H1 (cell line): ENCODE measurements at regions not wholly inside any gene's neighbourhood (a gene's known extent, or its start where the extent isn't known, plus 50 kb on each side); places are given as distances from the start of the nearest gene placed in this dataset.

Experiments used
- CTCF ChIA-PET: fragments of 300-600 bp; sonication (Branson Sonifier 250); formaldehyde crosslinking; loops from one replicate; lab custom pipeline; 2021; ENCODE audit not compliant: partially characterized antibody; lab: Charles Lee
- POLR2A ChIA-PET: fragments of 300-600 bp; sonication (Branson Sonifier 250); formaldehyde crosslinking; loops from one replicate; lab custom pipeline; 2021; ENCODE audit warnings: inconsistent platforms; ENCODE audit not compliant: partially characterized antibody; lab: Charles Lee
- DNase-seq, 2 experiments: peaks; one replicate each; pipeline versions ENCODE4 v3.0.0 to v3.0.0-alpha.2; 2010 to 2022; ENCODE audit warnings: low spot score in 2 of 2, low read depth in 1 of 2, mixed read lengths in 1 of 2
- FAIRE-seq: peaks from 2 replicates; lab custom pipeline; 2011; peaks lifted over from hg19 to GRCh38; lab: Jason Lieb, UNC
- H2AFZ ChIP-seq: 2 replicates; pipeline ENCODE4 v1.8.1; 2012; ENCODE audit warnings: low read length, inconsistent platforms
- H2AK5ac ChIP-seq: 2 replicates; pipeline ENCODE4 v1.6.1; 2013; ENCODE audit warnings: low read depth, low read length
- H2BK120ac ChIP-seq: replicated peaks from 2 replicates; pipeline ENCODE3; 2013; ENCODE audit warnings: low read depth, low read length, inconsistent platforms
- H2BK12ac ChIP-seq: 2 replicates; pipeline ENCODE4 v1.6.1; 2013; ENCODE audit warnings: low read depth, low read length
- H2BK15ac ChIP-seq: 2 replicates; pipeline ENCODE4 v1.6.1; 2013; ENCODE audit warnings: low read length
- H2BK20ac ChIP-seq: 2 replicates; pipeline ENCODE4 v1.6.1; 2013; ENCODE audit warnings: low read length
- H2BK5ac ChIP-seq: 2 replicates; pipeline ENCODE4 v1.6.1; 2013; ENCODE audit warnings: low read depth, low read length
- H3K14ac ChIP-seq: 2 replicates; pipeline ENCODE4 v1.6.1; 2013; ENCODE audit warnings: inconsistent platforms; ENCODE audit not compliant: insufficient read length
- H3K18ac ChIP-seq: 2 replicates; pipeline ENCODE4 v1.6.1; 2013; ENCODE audit warnings: low read length; ENCODE audit errors: extremely low read depth
- H3K23ac ChIP-seq: 2 replicates; pipeline ENCODE4 v1.6.1; 2013; ENCODE audit warnings: inconsistent platforms; ENCODE audit not compliant: insufficient read length
- H3K23me2 ChIP-seq: 2 replicates; pipeline ENCODE4 v1.6.1; 2013; ENCODE audit warnings: low read depth, low read length
- H3K27ac ChIP-seq: 2 replicates; pipeline ENCODE4 v1.6.1; 2011; ENCODE audit warnings: low read depth, low read length, inconsistent platforms
- H3K27me3 ChIP-seq, 4 experiments: replicated peaks in 1 of 4; 1 replicate in 1 of 4; 2 replicates in 3 of 4; pipeline versions ENCODE4 v1.6.1 to v1.8.1; 2011 to 2013; ENCODE audit warnings: low read length in 3 of 4, mild to moderate bottlenecking in 3 of 4, inconsistent platforms in 2 of 4, mixed read lengths in 2 of 4, moderate library complexity in 1 of 4; ENCODE audit not compliant: control insufficient read depth in 3 of 4, insufficient read depth in 3 of 4; ENCODE audit errors: extremely low read depth in 1 of 4
- H3K36me3 ChIP-seq, 4 experiments: 2 replicates each; pipeline versions ENCODE4 v1.6.1 to v1.8.1; 2011 to 2013; ENCODE audit warnings: mild to moderate bottlenecking in 4 of 4, low read length in 3 of 4, moderate library complexity in 2 of 4, control low read depth in 1 of 4, inconsistent platforms in 1 of 4; ENCODE audit not compliant: insufficient read depth in 4 of 4, control insufficient read depth in 2 of 4
- H3K4ac ChIP-seq: replicated peaks from 2 replicates; pipeline ENCODE3; 2013; ENCODE audit warnings: low read length, low read depth, mixed read lengths, inconsistent platforms; ENCODE audit not compliant: insufficient read length
- H3K4me1 ChIP-seq, 4 experiments: replicated peaks in 1 of 4; 1 replicate in 1 of 4; 2 replicates in 3 of 4; pipeline versions ENCODE4 v1.6.1 to v1.8.1; 2011 to 2013; ENCODE audit warnings: low read length in 3 of 4, inconsistent platforms in 2 of 4, mixed read lengths in 1 of 4; ENCODE audit not compliant: insufficient read depth in 4 of 4, control insufficient read depth in 3 of 4
- H3K4me2 ChIP-seq, 2 experiments: 2 replicates each; pipeline versions ENCODE4 v1.6.1 to v1.8.1; 2011 to 2013; ENCODE audit warnings: low read depth in 2 of 2, low read length in 2 of 2, control low read depth in 1 of 2, inconsistent platforms in 1 of 2, mild to moderate bottlenecking in 1 of 2; ENCODE audit not compliant: insufficient read depth in 1 of 2
- H3K4me3 ChIP-seq, 4 experiments: fragments of 200-600, 300-600 bp in 1 of 4; sonication (generic), shearing (Covaris generic), sonication (Bioruptor Twin) in 1 of 4; 2 replicates each; pipeline versions ENCODE4 v1.5.1 to v1.8.1; 2011 to 2016; ENCODE audit warnings: low read length in 4 of 4, low read depth in 3 of 4, control low read depth in 2 of 4, inconsistent platforms in 2 of 4, mild to moderate bottlenecking in 2 of 4, mixed read lengths in 1 of 4, moderate library complexity in 1 of 4; ENCODE audit not compliant: insufficient read depth in 2 of 4; ENCODE audit errors: extremely low read depth in 1 of 4
- H3K56ac ChIP-seq: replicated peaks from 2 replicates; pipeline ENCODE3; 2013; ENCODE audit warnings: low read depth, mild to moderate bottlenecking, mixed read lengths, low read length, inconsistent platforms; ENCODE audit not compliant: insufficient read length
- H3K79me1 ChIP-seq: 2 replicates; pipeline ENCODE4 v1.6.1; 2013; ENCODE audit warnings: low read depth, low read length, control low read depth
- H3K79me2 ChIP-seq, 2 experiments: 2 replicates each; pipeline versions ENCODE4 v1.6.1 to v1.8.1; 2012 to 2013; ENCODE audit warnings: low read length in 2 of 2, mild to moderate bottlenecking in 2 of 2, inconsistent platforms in 1 of 2; ENCODE audit not compliant: insufficient read depth in 2 of 2, control insufficient read depth in 1 of 2
- H3K9ac ChIP-seq, 4 experiments: replicated peaks in 1 of 4; 1 replicate in 1 of 4; 2 replicates in 3 of 4; pipeline versions ENCODE4 v1.6.1 to v1.8.1; 2011 to 2013; ENCODE audit warnings: low read depth in 3 of 4, low read length in 3 of 4, control low read depth in 2 of 4, mild to moderate bottlenecking in 2 of 4, moderate library complexity in 2 of 4, inconsistent platforms in 1 of 4; ENCODE audit errors: extremely low read depth in 1 of 4
- H3K9me3 ChIP-seq, 2 experiments: 2 replicates each; pipeline versions ENCODE4 v1.6.1 to v1.8.1; 2012 to 2013; ENCODE audit warnings: mild to moderate bottlenecking in 2 of 2, moderate library complexity in 2 of 2, control low read depth in 1 of 2, inconsistent platforms in 1 of 2, low read depth in 1 of 2, low read length in 1 of 2, mixed read lengths in 1 of 2; ENCODE audit not compliant: insufficient read depth in 2 of 2
- H4K20me1 ChIP-seq, 2 experiments: replicated peaks in 1 of 2; 2 replicates each; pipeline versions ENCODE3 to v1.8.1; 2011 to 2013; ENCODE audit warnings: inconsistent platforms in 2 of 2, low read length in 2 of 2, mild to moderate bottlenecking in 1 of 2; ENCODE audit not compliant: insufficient read depth in 2 of 2, control insufficient read depth in 1 of 2
- H4K5ac ChIP-seq: 2 replicates; pipeline ENCODE4 v1.6.1; 2013; ENCODE audit warnings: low read length, low read depth, mixed read lengths, inconsistent platforms; ENCODE audit not compliant: insufficient read length
- H4K8ac ChIP-seq: 2 replicates; pipeline ENCODE4 v1.8.0; 2013; ENCODE audit warnings: mild to moderate bottlenecking, moderate library complexity, low read length, inconsistent platforms; ENCODE audit not compliant: insufficient read depth; ENCODE audit errors: extremely low read depth
- H4K91ac ChIP-seq: replicated peaks from 2 replicates; pipeline ENCODE3; 2013; ENCODE audit warnings: low read length, mixed read lengths, inconsistent platforms; ENCODE audit not compliant: insufficient read length
- BACH1 ChIP-seq: IDR thresholded peaks from 2 replicates; pipeline ENCODE4 v1.6.1; 2012; ENCODE audit warnings: low read length, improper control_type of control experiment
- EZH2 ChIP-seq: fragments of 200-600 bp; sonication (generic); IDR thresholded peaks from 2 replicates; pipeline ENCODE4 v1.7.1; 2012; ENCODE audit warnings: low read depth, mild to moderate bottlenecking, moderate library complexity, low read length, inconsistent platforms; ENCODE audit not compliant: severe bottlenecking
- GTF2F1 ChIP-seq: IDR thresholded peaks from 2 replicates; pipeline ENCODE4 v1.6.1; 2012; ENCODE audit warnings: low read depth, low read length, improper control_type of control experiment, borderline replicate concordance
- HDAC2 ChIP-seq, 2 experiments: fragments of 300-600 bp in 1 of 2; sonication (generic) in 1 of 2; IDR thresholded peaks; 2 replicates each; pipeline ENCODE4 v1.6.1; 2011 to 2012; ENCODE audit warnings: low read depth in 2 of 2, low read length in 2 of 2, mild to moderate bottlenecking in 2 of 2, moderate library complexity in 2 of 2, borderline replicate concordance in 1 of 2, inconsistent platforms in 1 of 2
- RAD21 ChIP-seq, 2 experiments: IDR thresholded peaks in 1 of 2; conservative IDR thresholded peaks in 1 of 2; 2 replicates each; pipeline ENCODE4 v1.6.1; 2011; ENCODE audit warnings: low read depth in 2 of 2, low read length in 2 of 2, improper control_type of control experiment in 1 of 2, inconsistent platforms in 1 of 2, mild to moderate bottlenecking in 1 of 2, moderate library complexity in 1 of 2
- SIRT6 ChIP-seq: IDR thresholded peaks from one replicate; pipeline ENCODE4 v1.7.1; 2012; ENCODE audit warnings: low read length, inconsistent platforms
- WGBS, 2 experiments: shearing (Covaris generic) in 1 of 2; methylation state at CpG; one replicate each; pipeline versions ENCODE4 v1.1.6 to v1.1.7; 2013 to 2015; ENCODE audit warnings: low lambda C conversion rate in 2 of 2, mixed read lengths in 2 of 2, inconsistent platforms in 1 of 2, low coverage in 1 of 2, missing lambda C conversion rate in 1 of 2; ENCODE audit not compliant: insufficient replicate concordance in 2 of 2, insufficient coverage in 1 of 2, insufficient read length in 1 of 2; ENCODE audit errors: extremely low coverage in 1 of 2, missing lambda C conversion rate in 1 of 2; 5-methylcytosine and 5-hydroxymethylcytosine counted together

GRCh38 chr6:141347086-141347485 lies 785.6 kb upstream of the GJE1 start:
- no peak overlapping the region for H4K91ac ChIP-seq
- H3K79me1 ChIP-seq: no peaks in the 10 kb centered on the region
- H4K8ac ChIP-seq: no peak overlapping the region
- no peak overlapping the region for H3K18ac ChIP-seq
- H3K27ac ChIP-seq: no peak overlapping the region
- H3K9ac ChIP-seq: no peak overlapping the region
- DNase-seq (no peak), FAIRE-seq (no peak)
- H3K4me2 ChIP-seq: no peak overlapping the region
- H3K56ac ChIP-seq: no peak overlapping the region
- H3K23me2 ChIP-seq: no peaks in the 10 kb centered on the region
- POLR2A ChIA-PET: no interaction called here
- H4K20me1 ChIP-seq: no peaks in the 10 kb centered on the region
- no peaks in the 10 kb centered on the region for H3K9me3 ChIP-seq
- WGBS, 2 experiments: 95% methylated on average over 1 of the region's 1 CpG; no CpG with 5 or more reads in 1 of the 2 experiments
- no peak overlapping the region for H2AK5ac ChIP-seq
- CTCF ChIA-PET: no interaction called here
- H3K14ac ChIP-seq: no peak overlapping the region
- no peak overlapping the region for H2BK120ac ChIP-seq
- no peak overlapping the region for H4K5ac ChIP-seq
- H3K4me1 ChIP-seq: no peaks in the 10 kb centered on the region
- no peak overlapping the region for H2BK15ac ChIP-seq
- H3K27me3 ChIP-seq: no peaks in the 10 kb centered on the region
- H3K4me3 ChIP-seq: no peak overlapping the region
- no peak overlapping the region for H2BK5ac ChIP-seq
- H2AFZ ChIP-seq: no peak overlapping the region
- no peaks in the 10 kb centered on the region for H3K36me3 ChIP-seq
- no peak for TF ChIP-seq HDAC2 (IDR thresholded peaks at IDR 0.05; ENCODE audit: borderline replicate concordance in 1 of 2, low read depth in 2 of 2, low read length in 2 of 2)
- TF ChIP-seq BACH1: no peak
- TF ChIP-seq RAD21 (IDR thresholded peaks at IDR 0.05 in 1 of 2, conservative IDR thresholded peaks at IDR 0.05 in 1 of 2; ENCODE audit: low read depth in 2 of 2, low read length in 2 of 2): no peak
- no peak for TF ChIP-seq GTF2F1
- TF ChIP-seq EZH2: no peak
- no peak for TF ChIP-seq SIRT6
- H3K4ac ChIP-seq: no peak overlapping the region
- no peak overlapping the region for H3K23ac ChIP-seq
- no peaks in the 10 kb centered on the region for H3K79me2 ChIP-seq
- no peak overlapping the region for H2BK20ac ChIP-seq
- no peak overlapping the region for H2BK12ac ChIP-seq
